Activated naive CD8-positive, alpha-beta T cell treated with anti-CD3 and anti-CD28 coated beads for 36 hours (primary cell): ENCODE measurements at regions not wholly inside any gene's neighbourhood (a gene's known extent, or its start where the extent isn't known, plus 50 kb on each side); places are given as distances from the start of the nearest gene placed in this dataset.
"Not testable (repeated sequence)": the region's sequence is repeated elsewhere in the genome, so short reads cannot be mapped to it uniquely, and the experiment has no call there.

Experiments used
- DNase-seq: peaks from one replicate; pipeline ENCODE4 v3.0.0; 2021
- H3K27ac Mint-ChIP-seq: one replicate; pipeline ENCODE4 v1.8.0; 2022; ENCODE audit warnings: mild to moderate bottlenecking, moderate library complexity, mixed read lengths
- H3K27me3 Mint-ChIP-seq: one replicate; pipeline ENCODE4 v1.8.0; 2022; ENCODE audit warnings: mild to moderate bottlenecking, mixed read lengths
- H3K36me3 Mint-ChIP-seq: one replicate; pipeline ENCODE4 v1.8.0; 2021; ENCODE audit warnings: mild to moderate bottlenecking, mixed read lengths
- H3K4me1 Mint-ChIP-seq: one replicate; pipeline ENCODE4 v1.8.0; 2021; ENCODE audit warnings: mixed read lengths
- H3K4me3 Mint-ChIP-seq: one replicate; pipeline ENCODE4 v1.8.0; 2022; ENCODE audit warnings: mild to moderate bottlenecking, moderate library complexity, mixed read lengths
- H3K9me3 Mint-ChIP-seq: one replicate; pipeline ENCODE4 v1.8.0; 2022; ENCODE audit warnings: mixed read lengths

- H3K4me1 Mint-ChIP-seq, result peaks cover 9% of the 10 kb centered on the region
- peaks cover 6% of the 10 kb centered on the region for H3K27me3 Mint-ChIP-seq
- H3K36me3 Mint-ChIP-seq, result no peaks in the 10 kb centered on the region
- no peak overlapping the region for H3K27ac Mint-ChIP-seq
- no peaks in the 10 kb centered on the region for H3K9me3 Mint-ChIP-seq
- H3K4me3 Mint-ChIP-seq, result no peak overlapping the region
- DNase-seq, result no peak
Measured at GRCh38 chr13:44715287-44716230, 139.4 kb upstream of the TSC22D1 start.

DNA sequence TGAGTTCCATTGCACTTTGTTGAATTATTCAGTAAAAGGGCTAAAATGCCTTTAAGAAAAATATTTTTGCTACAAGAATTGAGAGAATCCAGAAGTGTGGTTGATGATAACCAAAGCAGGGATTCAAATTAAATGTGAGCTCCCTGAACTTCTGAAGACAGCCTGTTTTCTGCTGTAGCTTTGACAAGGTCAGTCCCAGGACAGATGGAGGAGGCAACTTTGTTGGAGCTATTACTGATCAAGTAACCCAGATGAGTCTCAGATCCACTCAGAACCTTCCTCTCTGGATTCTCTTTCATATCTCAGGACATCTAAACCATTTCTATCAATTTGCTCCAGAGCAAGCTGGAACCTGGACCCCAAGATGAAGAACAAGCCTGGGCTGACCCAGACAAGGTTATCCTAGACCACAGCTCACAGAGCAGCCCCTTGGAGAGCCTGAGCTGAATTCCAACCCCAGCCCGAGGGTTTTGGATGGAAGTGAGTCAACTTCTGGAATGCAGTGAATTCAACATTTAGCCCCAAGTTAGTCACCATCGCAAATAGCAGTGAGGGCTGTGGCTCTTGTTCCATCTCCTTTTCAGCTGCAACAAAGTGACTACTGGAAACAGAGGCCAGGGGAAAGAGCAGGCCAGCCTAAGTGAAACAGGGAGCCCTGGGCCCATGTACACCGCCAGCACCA, 137.8 kb upstream of the TSC22D1 start:
- Mint-ChIP-seq H3K27me3 (peaks cover 7% of the 10 kb centered on the region), H3K27ac (no peak overlapping the region), H3K9me3 (peaks cover under 1% of the 10 kb centered on the region), H3K4me3 (no peak overlapping the region), H3K36me3 (no peaks in the 10 kb centered on the region), H3K4me1 (peaks cover 17% of the 10 kb centered on the region)
- no peak for DNase-seq

DNA sequence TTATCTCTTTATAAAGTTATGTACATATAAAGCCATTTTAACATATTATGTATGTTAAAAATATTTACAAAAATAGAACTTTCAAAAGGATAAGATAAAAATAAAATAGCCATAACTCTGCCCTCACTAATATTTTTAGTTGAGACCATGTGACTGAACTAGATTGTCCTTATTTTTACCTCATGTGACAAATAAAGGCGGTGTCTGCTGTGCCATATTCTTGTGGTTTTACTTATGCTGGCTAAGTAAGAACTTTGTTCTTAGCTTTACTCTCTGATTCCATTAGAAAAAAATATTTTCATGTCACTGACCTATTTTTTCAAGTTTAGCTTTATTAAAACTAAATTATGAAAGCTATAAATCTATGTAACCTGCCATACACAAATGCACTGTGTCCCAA, 135.6 kb upstream of the TSC22D1 start:
- Mint-ChIP-seq H3K27ac (no peak overlapping the region), H3K27me3 (peaks cover 19% of the 10 kb centered on the region), H3K4me1 (peaks cover 18% of the 10 kb centered on the region), H3K36me3 (no peaks in the 10 kb centered on the region), H3K9me3 (peaks cover 7% of the 10 kb centered on the region), H3K4me3 (no peak overlapping the region)
- no peak for DNase-seq

DNA sequence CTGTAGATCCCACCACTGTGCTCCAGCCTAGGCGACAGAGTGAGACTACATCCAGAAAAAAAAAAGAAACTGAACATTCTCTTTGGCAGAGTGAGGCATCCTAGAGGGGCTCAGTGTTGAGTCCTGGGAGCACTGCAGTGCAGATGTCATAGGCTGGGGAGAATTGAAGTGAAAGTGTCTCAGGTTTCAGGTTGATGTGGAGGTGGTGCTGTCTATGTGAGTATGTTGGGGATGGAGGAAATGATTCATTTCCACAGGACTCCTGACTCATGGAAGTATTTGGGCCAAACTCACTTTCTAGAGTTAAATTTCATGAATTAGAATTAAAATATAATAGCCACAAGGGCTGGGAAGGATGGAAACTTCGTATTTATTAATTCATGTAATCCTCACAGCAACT, 134.4 kb upstream of the TSC22D1 start:
- peak; percentile 48 for DNase-seq
- no peak overlapping the region for H3K4me3 Mint-ChIP-seq
- H3K27me3 Mint-ChIP-seq, result peaks cover 23% of the 10 kb centered on the region
- peak overlapping the region; percentile 54 for H3K27ac Mint-ChIP-seq
- no peaks in the 10 kb centered on the region for H3K36me3 Mint-ChIP-seq
- peaks cover 7% of the 10 kb centered on the region for H3K9me3 Mint-ChIP-seq
- peaks cover 20% of the 10 kb centered on the region for H3K4me1 Mint-ChIP-seq

- H3K27me3 Mint-ChIP-seq, result peaks cover 16% of the 10 kb centered on the region
- not testable (repeated sequence) for H3K4me1 Mint-ChIP-seq, H3K36me3 Mint-ChIP-seq, DNase-seq, H3K9me3 Mint-ChIP-seq, H3K4me3 Mint-ChIP-seq, H3K27ac Mint-ChIP-seq
Measured at GRCh38 chr13:44704811-44705210, 128.7 kb upstream of the TSC22D1 start.

GRCh38 chr13:44703371-44703770, 127.2 kb upstream of the TSC22D1 start:
- H3K27ac Mint-ChIP-seq, result no peak overlapping the region
- peaks cover 5% of the 10 kb centered on the region for H3K9me3 Mint-ChIP-seq
- no peak overlapping the region for H3K4me3 Mint-ChIP-seq
- H3K36me3 Mint-ChIP-seq, result no peaks in the 10 kb centered on the region
- peaks cover 3% of the 10 kb centered on the region for H3K4me1 Mint-ChIP-seq
- DNase-seq, result no peak
- H3K27me3 Mint-ChIP-seq, result peaks cover 12% of the 10 kb centered on the region

- H3K27me3 Mint-ChIP-seq, result no peaks in the 10 kb centered on the region
- H3K4me1 Mint-ChIP-seq, result no peaks in the 10 kb centered on the region
Measured at GRCh38 chr13:44698066-44698465, 121.9 kb upstream of the TSC22D1 start.

DNA sequence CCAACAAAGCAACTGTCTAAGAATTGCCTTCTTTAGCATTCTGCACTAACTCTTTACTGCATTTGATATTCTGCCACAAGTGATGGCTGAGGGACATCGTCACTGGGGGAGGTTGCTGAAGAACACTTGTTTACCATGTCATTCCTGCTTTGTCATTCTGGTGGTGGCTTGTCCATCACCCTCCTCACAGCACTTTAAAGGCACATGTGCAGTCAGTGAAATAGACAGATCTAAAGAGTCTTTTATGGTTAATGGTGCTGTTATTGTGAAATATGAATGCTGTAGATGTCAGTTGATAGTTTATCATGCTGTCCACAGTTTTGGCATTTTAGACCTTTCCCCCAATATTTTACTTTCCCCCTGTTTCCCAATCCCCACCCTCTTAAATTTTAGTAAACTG, 120.9 kb upstream of the TSC22D1 start:
- H3K36me3 Mint-ChIP-seq, result no peaks in the 10 kb centered on the region
- H3K27ac Mint-ChIP-seq, result no peak overlapping the region
- H3K4me1 Mint-ChIP-seq, result no peaks in the 10 kb centered on the region
- DNase-seq, result no peak
- no peaks in the 10 kb centered on the region for H3K27me3 Mint-ChIP-seq
- no peaks in the 10 kb centered on the region for H3K9me3 Mint-ChIP-seq
- H3K4me3 Mint-ChIP-seq, result no peak overlapping the region

More at GRCh38 chr13:44698066-44698465, 121.9 kb upstream of the TSC22D1 start:
- H3K27ac Mint-ChIP-seq, result no peak overlapping the region
- H3K9me3 Mint-ChIP-seq, result no peaks in the 10 kb centered on the region
- no peaks in the 10 kb centered on the region for H3K36me3 Mint-ChIP-seq
- no peak overlapping the region for H3K4me3 Mint-ChIP-seq
- no peak for DNase-seq

DNA sequence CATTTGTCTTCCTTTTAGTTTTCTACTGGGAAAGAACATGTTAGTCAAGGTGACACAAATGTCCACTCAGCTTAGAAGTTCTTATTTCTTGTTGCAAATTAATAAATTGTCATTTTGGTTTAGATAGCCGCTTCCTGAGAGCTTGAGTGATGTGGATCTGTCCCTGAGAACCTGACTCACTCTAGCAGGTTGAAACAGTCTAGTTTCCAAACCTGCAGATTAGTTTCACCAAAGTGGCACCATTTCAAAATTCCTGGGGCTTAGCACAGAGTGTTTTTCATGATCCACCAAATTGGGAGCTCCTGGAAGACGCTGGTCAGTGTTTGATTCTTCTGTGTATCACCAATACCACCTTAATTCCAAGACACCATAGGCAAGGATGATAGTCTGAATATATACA, 119.4 kb upstream of the TSC22D1 start:
- H3K4me3 Mint-ChIP-seq, result no peak overlapping the region
- H3K9me3 Mint-ChIP-seq, result no peaks in the 10 kb centered on the region
- no peaks in the 10 kb centered on the region for H3K36me3 Mint-ChIP-seq
- no peaks in the 10 kb centered on the region for H3K4me1 Mint-ChIP-seq
- no peak for DNase-seq
- no peaks in the 10 kb centered on the region for H3K27me3 Mint-ChIP-seq
- no peak overlapping the region for H3K27ac Mint-ChIP-seq

DNA sequence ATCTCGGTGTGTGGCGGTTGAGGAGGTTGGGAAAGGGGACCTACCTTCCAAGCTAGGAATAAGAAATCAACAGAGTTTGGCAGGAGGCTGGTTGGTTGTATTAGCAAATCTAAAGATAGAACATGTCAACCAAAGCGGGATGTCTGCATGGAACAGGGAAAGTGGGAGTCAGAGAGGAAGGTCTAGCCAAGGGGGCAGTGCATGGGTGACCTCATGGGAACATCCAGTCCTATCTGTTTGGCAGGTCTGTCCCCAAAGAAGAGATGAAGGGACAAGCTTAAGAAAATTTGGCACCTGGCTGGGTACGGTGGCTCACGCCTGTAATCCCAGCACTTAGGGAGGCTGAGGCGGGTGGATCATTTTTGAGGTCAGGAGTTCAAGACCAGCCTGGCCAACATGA, 118.7 kb upstream of the TSC22D1 start:
- DNase-seq, result no peak
- H3K27me3 Mint-ChIP-seq, result peaks cover 5% of the 10 kb centered on the region
- H3K36me3 Mint-ChIP-seq, result no peaks in the 10 kb centered on the region
- no peaks in the 10 kb centered on the region for H3K9me3 Mint-ChIP-seq
- H3K27ac Mint-ChIP-seq, result no peak overlapping the region
- H3K4me3 Mint-ChIP-seq, result no peak overlapping the region
- H3K4me1 Mint-ChIP-seq, result no peaks in the 10 kb centered on the region

DNA sequence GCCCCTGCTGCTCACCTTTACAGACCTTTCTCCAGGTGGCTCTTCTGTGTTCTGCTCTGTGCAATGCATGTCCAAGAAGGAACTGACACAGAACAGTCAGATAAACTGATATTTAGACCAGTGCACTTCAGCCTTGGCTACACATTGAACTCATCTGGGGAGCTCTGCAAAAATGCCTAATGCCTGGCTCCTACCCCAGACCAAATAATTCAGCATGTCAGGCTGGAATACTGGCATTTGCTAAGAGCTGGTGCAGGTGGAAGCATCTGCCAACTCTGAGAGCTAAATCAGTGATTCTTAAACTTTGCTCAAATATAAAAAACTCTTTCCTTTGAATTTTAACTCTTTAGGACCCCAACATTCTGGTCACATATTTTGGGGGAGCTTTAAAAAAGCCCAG, 118.2 kb upstream of the TSC22D1 start:
- no peaks in the 10 kb centered on the region for H3K36me3 Mint-ChIP-seq
- H3K4me1 Mint-ChIP-seq, result no peaks in the 10 kb centered on the region
- no peak overlapping the region for H3K27ac Mint-ChIP-seq
- no peak overlapping the region for H3K4me3 Mint-ChIP-seq
- peaks cover 8% of the 10 kb centered on the region for H3K27me3 Mint-ChIP-seq
- no peak for DNase-seq
- H3K9me3 Mint-ChIP-seq, result no peaks in the 10 kb centered on the region

- H3K27me3 Mint-ChIP-seq, result peaks cover 12% of the 10 kb centered on the region
- H3K4me3 Mint-ChIP-seq, result no peak overlapping the region
- no peak for DNase-seq
- H3K27ac Mint-ChIP-seq, result no peak overlapping the region
- H3K9me3 Mint-ChIP-seq, result no peaks in the 10 kb centered on the region
- H3K36me3 Mint-ChIP-seq, result no peaks in the 10 kb centered on the region
- H3K4me1 Mint-ChIP-seq, result no peaks in the 10 kb centered on the region
Measured at GRCh38 chr13:44693156-44693764, 117.1 kb upstream of the TSC22D1 start.

- Mint-ChIP-seq H3K9me3 (no peaks in the 10 kb centered on the region), H3K27ac (no peak overlapping the region), H3K27me3 (peaks cover 12% of the 10 kb centered on the region), H3K4me3 (no peak overlapping the region), H3K36me3 (no peaks in the 10 kb centered on the region), H3K4me1 (no peaks in the 10 kb centered on the region)
- no peak for DNase-seq
Measured at GRCh38 chr13:44692173-44692713, 116.1 kb upstream of the TSC22D1 start.

DNA sequence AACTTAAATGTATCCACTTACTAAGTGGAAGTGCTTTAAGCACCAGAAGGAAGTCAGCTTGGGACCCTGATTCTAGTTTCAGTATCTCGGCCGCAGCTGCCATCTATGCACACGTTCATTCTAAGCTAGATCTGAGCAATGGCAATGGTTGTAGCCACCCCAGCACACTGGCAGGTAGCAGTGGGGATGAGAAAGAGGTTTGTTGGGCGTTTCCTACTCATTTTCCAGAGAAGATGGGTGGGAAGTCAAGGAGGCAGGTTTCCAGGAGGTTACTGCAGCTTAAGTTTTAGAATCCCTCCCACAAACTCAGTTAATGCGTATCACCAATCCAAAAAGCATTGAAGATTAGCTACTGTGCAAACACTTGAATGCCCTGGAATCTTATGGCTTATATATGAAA, 114.2 kb upstream of the TSC22D1 start:
- Mint-ChIP-seq H3K27ac (no peak overlapping the region), H3K9me3 (peaks cover 7% of the 10 kb centered on the region), H3K27me3 (peaks cover 12% of the 10 kb centered on the region), H3K36me3 (no peaks in the 10 kb centered on the region), H3K4me1 (peaks cover 7% of the 10 kb centered on the region), H3K4me3 (no peak overlapping the region)
- DNase-seq, result no peak

- Mint-ChIP-seq H3K9me3 (peaks cover 7% of the 10 kb centered on the region), H3K27me3 (peaks cover 12% of the 10 kb centered on the region), H3K4me3 (no peak overlapping the region), H3K4me1 (peaks cover 7% of the 10 kb centered on the region), H3K27ac (no peak overlapping the region), H3K36me3 (no peaks in the 10 kb centered on the region)
- DNase-seq, result no peak
Measured at GRCh38 chr13:44688652-44689051, 112.5 kb upstream of the TSC22D1 start.
